HG03139 (cell line): ENCODE measurements at regions not wholly inside any gene's neighbourhood (a gene's known extent, or its start where the extent isn't known, plus 50 kb on each side); places are given as distances from the start of the nearest gene placed in this dataset.

Experiments used
- ATAC-seq: cut with Tn5 transposase; IDR thresholded peaks from one replicate; pipeline ENCODE4 v1.9.1; 2021; ENCODE audit not compliant: unreplicated experiment

GRCh38 chr6:19440531-19440930 is 396.6 kb upstream of the ID4 start:
- no peak for ATAC-seq

- ATAC-seq: no peak
These were observed 393.8 kb upstream of the ID4 start for GRCh38 chr6:19443411-19443810.

- no peak for ATAC-seq
These were observed 393.1 kb upstream of the ID4 start for GRCh38 chr6:19444041-19444440.

- ATAC-seq: no peak
These were observed 392.7 kb upstream of the ID4 start for GRCh38 chr6:19444481-19444880.

GRCh38 chr6:19446570-19446969 is 390.6 kb upstream of the ID4 start:
- ATAC-seq: no peak

GRCh38 chr6:19450651-19451050 is 386.5 kb upstream of the ID4 start:
- no peak for ATAC-seq

- ATAC-seq: no peak
These were observed 384.7 kb upstream of the ID4 start for GRCh38 chr6:19452495-19452894.

DNA sequence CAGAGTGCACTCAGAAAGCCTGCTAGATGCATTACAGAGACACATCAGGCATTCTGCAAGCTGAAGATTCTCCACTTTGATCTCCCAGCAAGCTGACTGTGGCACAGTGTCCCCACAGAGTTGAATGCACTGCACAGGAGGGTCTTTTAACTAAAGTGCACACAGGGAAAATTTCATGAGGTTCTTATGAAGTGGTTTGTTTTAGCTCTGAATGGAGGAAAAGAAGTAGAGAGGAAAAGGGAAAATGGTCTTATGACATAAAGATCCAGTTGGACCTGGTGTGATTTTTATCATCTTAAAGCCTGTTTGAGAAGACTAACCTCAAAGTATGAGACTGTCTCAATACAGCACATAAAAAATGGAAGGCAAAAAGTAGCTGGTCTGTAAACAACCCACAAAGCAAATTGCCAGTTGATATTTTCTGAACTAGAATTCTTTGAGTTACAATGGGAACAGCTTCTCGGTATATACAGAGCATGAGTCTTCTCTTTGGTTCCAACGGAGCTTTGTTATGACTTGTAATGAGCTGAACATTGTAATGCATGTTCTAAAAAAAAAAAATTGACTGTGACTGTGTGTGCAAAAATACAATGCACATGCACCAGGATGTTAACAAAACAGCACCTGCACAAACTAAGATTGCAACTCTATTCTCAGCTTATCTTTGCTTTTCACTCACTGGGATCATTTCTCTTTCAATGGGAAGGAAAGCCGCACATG is 383.0 kb upstream of the ID4 start:
- no peak for ATAC-seq

GRCh38 chr6:19454721-19455392 is 382.3 kb upstream of the ID4 start:
- no peak for ATAC-seq

- no peak for ATAC-seq
These were observed 373.9 kb upstream of the ID4 start for GRCh38 chr6:19463250-19463649.

DNA sequence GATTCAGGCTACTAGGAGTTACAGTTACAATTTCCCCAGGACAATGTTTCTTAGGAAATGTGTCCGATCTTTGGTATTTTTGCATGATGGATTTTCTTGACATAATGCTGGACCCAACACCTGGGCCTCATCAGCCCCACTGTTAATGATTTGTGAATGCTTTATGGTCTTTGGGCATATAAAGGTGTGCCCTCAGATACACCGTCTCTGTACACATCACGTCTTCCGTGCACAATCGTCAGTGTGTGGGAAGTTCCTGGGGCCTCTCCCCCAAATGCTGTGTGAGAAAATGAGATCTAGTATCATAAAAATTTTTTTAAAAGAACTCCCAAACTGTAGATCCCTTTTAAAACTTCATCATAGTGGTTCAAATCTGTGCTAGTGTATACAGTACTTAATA is 373.2 kb upstream of the ID4 start:
- ATAC-seq: no peak

- ATAC-seq: no peak
These were observed 371.9 kb upstream of the ID4 start for GRCh38 chr6:19465256-19465655.

DNA sequence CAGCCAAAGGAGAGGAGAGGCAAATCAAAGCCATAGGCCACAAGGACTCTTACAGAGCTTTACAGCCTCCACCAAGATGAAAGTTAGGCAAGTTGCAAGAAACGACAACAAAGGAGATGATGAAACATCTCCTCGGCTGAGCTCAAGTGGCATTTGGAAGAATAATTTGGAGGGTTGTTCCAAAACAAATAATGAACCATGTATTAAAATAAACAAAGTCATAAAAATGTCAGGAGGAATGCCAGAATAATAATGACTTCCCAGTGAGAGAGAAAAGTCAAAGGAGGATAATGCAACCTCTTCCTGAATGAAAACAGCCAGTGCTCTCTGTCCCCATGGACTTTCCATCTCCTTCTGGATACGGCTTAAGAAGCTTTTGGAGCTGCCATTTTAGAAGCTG is 371.4 kb upstream of the ID4 start:
- no peak for ATAC-seq

- ATAC-seq: no peak
These were observed 366.8 kb upstream of the ID4 start for GRCh38 chr6:19470333-19470732.

DNA sequence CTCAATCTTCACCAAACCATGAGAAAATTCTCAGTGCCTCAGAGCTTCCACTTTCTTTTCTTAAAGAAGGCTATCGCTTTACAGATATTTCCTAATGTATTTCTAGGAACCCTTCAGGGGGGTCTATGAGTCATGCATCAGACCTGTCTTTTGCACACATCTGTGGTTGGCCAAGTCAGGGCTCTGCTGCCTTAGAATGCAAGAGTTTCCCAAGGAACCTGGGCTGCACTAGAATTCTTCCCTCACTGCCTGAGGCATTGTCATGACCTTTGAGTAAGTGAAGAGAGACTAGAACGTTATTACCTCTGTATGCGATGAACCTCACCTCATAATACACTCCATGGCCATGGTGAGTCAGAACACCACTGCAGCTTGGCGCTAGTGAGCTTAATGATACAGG is 365.0 kb upstream of the ID4 start:
- ATAC-seq: no peak

DNA sequence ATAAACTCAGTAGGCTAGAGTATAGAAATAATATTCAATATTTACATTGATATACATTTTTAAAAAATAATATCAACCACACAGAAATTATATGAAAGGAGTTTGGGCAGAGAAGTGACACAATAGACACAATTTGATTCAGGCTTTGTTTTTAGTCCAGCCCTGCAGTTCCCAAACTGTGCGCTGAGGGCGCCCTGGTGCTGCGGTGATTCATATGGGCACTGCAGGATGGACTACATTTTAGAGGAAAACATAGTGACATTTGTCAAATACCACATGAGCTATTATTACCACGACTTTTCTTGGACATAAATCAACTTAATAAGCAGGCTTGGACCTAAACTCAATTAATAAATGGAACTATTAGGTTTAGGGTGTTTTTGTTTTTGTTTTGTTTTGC is 364.3 kb upstream of the ID4 start:
- ATAC-seq: no peak

DNA sequence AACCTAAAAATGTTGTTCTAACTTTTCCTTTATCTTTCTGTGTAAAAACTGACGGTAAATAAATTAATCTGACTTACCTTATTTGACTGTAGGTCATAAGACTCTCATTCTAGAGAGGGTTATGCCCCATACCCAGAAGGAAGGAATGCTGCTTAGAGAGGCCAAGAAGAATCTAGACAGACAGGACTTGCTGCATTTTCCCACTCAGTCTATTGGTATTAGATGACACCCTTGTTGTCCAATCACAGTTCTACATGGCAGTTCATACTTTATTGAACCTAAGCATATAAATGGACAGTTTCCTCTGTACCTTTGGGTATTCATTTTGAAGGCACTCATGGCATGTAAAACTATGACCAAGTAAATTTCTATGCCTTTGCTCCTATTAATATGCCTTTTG is 359.6 kb upstream of the ID4 start:
- no peak for ATAC-seq

DNA sequence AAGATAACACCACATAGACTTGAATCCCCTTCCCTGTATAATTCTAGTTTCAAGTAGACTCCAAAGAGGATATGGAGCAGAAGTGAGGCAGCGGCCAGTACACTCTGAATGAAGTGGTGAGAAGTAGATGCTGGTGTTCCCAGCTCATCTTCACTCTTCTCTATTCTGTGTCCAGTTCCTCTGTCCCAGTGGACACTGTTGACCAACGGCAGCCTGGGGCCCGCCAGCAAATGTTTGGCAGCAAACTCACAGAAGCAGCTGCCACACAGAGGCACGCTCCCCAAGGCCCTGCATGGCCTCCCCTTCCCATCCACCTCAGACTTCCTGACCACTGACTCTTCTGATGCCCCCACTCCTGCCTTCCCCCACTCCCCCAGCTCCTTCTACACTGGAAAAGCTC is 358.9 kb upstream of the ID4 start:
- no peak for ATAC-seq

- no peak for ATAC-seq
These were observed 358.2 kb upstream of the ID4 start for GRCh38 chr6:19478992-19479391.

GRCh38 chr6:19479551-19479950 is 357.6 kb upstream of the ID4 start:
- no peak for ATAC-seq

- no peak for ATAC-seq
These were observed 344.3 kb upstream of the ID4 start for GRCh38 chr6:19492636-19493405.

DNA sequence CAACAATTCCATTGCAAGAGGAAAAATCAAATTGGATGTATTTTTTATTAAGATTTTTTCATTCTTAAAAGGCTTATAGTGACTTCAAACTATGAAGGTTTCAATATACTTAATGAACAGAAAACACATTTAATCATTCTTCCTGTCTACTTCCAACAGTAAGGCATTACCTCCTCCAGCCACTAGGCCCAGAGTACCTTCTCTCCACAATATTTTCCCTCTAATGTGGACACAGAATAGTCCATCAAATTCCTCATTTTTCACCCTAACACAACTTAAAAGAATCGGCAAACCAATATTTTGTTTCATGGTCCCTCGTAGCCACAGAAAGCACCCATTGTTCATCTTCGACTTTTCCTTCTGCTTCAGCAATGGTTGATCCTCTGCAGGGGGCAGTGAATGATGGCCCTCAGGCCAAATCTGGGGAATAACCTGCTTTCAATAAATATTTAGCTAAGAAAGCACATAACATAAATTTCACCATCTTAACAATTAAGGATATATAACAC is 335.4 kb upstream of the ID4 start:
- ATAC-seq: no peak
